Suppressor macrophage treated with lipopolysaccharide for 1 hour (primary cell): ENCODE measurements at regions not wholly inside any gene's neighbourhood (a gene's known extent, or its start where the extent isn't known, plus 50 kb on each side); places are given as distances from the start of the nearest gene placed in this dataset.
"Not testable (repeated sequence)": the region's sequence is repeated elsewhere in the genome, so short reads cannot be mapped to it uniquely, and the experiment has no call there.

ENCODE experiments used
- DNase-seq, 3 donors: peaks; one replicate each; pipeline ENCODE4 v3.0.0-alpha.2; 2020 to 2022

DNA sequence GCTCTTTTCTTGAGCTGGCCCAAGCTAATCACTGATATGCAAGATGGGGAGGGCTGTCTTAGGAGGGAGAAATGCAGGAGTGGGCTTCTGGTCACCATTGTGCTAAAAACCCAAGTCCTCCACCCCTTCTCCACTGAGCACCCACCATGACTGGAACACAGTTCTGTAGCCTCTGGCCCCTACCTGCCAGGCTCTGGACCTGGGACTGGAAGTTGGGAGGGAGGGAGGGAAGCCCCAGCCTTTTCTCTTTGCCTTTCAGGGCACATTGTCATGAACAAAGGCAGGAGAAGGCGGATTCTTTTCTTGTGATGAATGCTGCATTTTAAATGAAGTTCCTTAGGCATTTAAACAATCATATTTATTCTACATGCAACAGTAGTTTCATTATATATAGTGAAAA, 559.1 kb upstream of the TRPC7 start:
- DNase-seq = no peak

DNA sequence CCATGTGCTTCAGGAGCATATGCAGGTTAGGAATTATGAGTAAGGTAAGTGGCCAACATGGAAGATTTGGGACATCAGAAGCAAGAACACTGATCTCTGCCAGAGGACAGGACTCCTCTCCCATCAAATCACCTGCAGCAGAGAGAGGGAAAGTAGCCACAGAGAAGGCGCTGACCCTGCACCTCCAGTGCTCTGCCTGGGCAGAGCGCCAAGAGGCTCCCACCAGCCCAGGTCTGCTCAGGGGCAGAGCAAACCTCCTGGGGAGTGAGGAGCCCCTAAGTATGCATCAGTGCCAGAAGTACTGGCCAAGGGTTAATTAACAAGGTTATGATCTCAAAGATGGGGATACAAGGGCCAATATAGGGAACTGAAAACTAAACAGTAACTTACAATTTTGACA, 545.3 kb upstream of the TRPC7 start:
- no peak for DNase-seq

DNA sequence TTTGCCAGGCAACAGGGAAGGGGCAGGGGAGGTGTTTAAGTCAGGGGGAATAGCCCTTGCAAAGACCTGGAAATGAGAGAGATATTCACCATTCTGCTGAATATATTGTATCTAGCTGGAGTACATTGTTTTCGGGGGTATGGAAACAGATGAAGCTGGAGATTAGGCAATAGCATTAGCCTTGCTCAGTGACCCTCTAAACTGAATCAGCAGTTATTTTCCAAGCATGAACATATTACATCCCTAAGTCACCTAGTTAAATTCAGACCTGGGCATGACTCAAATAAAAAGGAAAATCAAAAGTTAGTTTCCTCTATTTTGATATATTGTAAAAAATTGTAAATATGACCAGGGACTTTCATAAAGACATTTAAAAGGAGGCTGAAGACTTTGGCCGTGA, 544.6 kb upstream of the TRPC7 start:
- no peak for DNase-seq

GRCh38 chr5:136907371-136907770, 542.0 kb upstream of the TRPC7 start:
- no peak for DNase-seq

GRCh38 chr5:136906545-136906944, 541.2 kb upstream of the TRPC7 start:
- no peak for DNase-seq

DNA sequence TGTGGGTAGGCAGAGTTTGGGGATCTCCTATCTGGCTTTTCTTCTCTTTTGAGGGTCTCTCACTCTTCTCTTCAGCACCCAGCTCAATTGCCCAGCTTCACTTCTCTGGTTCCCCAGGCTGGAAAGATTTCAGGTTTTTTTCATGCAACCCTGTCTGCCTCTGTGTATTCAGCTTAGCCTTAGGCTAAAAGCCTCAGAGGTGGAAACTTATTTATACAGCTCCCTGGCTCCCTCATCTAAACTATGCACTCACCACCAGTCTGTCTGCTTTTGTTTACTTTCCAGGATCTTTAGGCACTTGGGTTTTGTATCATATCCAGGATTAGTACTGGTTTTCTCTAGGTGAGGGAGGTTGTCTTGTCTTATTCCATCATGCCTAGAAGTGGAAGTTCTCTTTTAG, 540.2 kb upstream of the TRPC7 start:
- no peak for DNase-seq

GRCh38 chr5:136894070-136894469, 528.7 kb upstream of the TRPC7 start:
- no peak for DNase-seq

DNA sequence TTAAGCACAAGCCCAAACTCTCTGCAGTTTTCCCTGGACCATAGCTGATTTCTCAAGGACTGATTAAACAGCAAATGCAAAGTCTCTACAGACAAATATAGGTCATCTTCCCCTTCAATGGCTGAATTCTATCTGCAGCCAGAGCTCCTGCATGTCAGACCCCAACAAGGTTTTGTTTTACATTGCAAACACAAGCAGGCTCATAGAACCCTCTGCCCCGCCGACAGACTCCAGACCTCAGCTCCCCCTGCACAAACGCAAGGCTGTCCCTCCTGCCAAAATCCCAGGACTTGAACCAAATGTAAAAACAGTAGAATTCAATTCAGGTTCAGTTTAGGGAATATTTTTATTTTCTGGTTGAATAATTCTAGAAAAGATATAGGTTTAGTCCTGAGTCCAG, 526.7 kb upstream of the TRPC7 start:
- DNase-seq = no peak

DNA sequence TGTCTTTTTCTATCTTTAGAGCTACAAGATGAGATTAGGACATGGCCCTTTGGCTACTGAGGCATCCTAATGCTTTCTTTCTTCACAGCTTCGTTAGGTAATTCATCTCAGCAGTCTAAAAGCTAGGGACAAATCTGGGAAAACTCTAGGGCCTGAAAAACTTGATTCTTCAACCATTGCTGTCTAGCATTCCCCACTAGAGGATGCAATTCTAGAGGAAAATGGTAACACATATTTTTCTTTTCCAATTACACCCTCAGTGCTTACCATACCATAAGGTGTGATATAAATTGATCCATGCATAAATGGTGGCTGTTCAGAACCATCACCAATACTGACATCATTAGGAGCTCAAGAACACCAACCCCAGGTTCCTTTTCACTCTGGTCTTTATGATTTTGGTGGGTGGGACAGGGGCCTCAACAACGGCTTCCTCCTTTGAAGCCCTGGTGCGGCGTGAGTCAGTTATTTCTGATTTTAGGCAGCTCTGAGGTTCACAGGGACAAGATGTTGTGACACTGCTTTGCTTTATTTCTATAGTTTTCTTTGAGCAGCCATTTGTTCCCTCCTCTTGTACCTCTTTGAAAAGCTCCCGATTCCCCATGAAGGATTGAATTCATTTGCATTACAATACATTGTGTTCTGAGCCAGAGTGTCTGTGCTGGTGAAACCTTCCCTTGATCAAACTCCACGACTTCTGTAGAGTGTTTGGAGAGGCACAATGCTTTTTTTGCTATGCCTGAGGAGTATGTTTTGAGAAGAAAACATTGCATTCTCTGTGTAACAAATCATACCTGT, 526.0 kb upstream of the TRPC7 start:
- DNase-seq = no peak

GRCh38 chr5:136890431-136891148, 525.2 kb upstream of the TRPC7 start:
- no peak for DNase-seq

- DNase-seq = no peak
Measured at GRCh38 chr5:136886608-136887007, 521.3 kb upstream of the TRPC7 start.

- DNase-seq = no peak
Measured at GRCh38 chr5:136864960-136865359, 499.6 kb upstream of the TRPC7 start.

GRCh38 chr5:136856648-136857047, 491.3 kb upstream of the TRPC7 start:
- no peak for DNase-seq

DNA sequence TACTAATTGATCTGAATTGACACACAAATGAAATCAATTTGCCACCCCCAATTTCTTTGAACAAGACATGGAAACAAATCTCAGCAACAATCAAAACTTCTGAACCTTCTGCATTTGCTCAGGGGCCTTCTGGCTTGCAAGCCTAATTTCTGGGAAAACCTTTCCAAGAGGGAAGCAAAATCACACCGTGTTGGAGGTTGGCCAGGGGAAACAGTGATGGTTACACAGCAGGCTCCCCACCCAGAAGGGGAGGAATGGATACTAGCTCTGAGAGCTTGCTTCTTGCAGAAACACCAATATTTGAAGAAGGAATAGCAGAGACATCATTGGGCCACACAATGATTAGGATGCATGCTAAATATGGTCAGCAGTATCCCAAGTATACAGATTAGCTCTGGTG, 488.6 kb upstream of the TRPC7 start:
- no peak for DNase-seq

DNA sequence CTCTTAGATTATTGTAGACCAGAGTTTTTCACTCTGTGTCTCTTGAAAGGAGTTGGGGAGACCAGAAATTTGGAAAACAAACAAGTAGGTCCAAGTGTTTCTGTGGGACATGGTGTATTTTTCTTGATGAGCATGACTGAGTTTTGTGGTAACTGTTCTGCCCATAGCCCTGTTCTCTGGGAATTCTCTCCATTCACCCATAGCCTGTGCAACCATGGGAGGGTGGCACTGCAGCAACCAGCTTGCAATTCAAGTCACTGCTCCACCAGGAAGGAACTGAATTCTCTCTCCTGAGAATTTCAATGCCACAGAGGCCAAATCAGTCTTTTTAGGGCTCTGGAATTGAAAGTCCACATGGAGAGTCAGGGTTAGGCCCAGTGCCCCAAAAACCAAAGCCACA, 475.3 kb upstream of the TRPC7 start:
- DNase-seq = no peak

- no peak for DNase-seq
Measured at GRCh38 chr5:136836093-136836492, 470.7 kb upstream of the TRPC7 start.

DNA sequence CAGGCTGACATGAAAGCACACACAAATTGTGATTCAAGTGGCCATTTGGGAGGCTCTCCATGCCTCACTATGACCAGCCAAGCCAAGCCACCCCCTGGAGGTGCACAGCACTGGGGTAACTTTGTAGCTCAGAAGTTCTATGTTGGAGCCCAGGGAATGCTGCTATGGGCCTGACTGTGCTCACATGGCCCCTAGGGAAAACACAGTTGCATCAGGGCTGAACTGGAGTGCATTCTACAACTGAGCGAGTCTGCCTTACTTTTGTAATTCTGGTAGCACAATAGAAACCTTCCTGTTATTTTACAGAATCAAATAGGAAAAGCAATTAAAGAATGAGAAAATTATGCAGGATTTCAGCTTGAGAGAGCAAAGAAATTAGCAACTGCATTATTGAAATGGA, 455.5 kb upstream of the TRPC7 start:
- DNase-seq = no peak

DNA sequence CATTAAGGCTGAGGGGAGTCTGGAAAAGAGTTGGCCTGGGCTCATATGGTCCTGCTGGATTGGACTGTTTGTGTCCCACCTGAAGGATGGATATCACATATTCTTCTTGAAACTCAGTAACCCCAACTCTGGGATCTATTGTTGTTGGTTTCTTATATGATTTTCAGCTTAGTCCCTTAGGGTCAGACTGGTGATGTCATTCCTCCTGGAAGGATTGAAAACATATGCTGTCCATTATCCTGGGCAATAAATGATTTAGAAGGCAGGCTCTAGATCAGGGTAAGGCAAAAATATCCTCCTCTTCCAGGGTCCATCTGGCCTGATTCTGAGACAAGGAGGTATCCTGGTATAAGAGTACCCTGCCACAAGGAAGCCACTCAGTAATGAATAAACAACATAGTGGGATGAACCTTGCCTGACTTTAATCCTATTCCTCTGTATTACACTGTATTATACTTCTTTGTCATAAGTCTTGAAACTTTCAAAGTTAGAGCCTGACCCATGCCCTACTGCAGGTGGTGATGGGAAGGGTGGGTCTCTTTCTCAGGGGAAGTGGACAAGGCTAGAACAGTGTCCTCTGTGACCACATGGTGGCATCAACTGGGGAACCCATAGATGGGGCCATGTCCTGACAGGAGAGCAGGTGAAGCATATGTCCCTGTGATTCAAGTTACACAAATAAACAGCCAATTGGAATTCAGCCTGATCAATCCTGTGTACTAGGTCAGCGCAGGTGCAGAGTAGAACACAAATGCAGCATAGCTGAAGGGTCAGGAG, 454.4 kb upstream of the TRPC7 start:
- no peak for DNase-seq

DNA sequence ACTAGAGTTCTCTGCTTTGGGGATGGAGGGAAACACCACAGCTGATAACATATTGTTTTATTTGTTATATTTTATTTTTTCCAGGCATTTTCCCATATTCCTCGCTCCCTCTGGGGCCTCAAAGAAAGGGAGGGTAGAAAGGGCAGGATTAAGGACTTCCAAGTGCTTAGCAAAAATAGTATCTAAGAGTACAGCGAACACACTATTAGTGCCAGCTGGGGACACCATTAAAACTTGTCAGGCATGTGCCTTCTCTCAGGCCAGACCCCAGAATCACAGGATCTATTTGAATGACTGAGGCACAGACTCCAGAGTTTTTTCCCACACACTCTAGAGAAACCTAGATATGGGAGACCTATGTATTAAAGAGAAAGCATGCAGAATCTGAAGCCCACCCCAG, 451.0 kb upstream of the TRPC7 start:
- no peak for DNase-seq

- no peak for DNase-seq
Measured at GRCh38 chr5:136814619-136815378, 449.5 kb upstream of the TRPC7 start.

- DNase-seq = not testable (repeated sequence)
Measured at GRCh38 chr5:136812270-136812669, 446.9 kb upstream of the TRPC7 start.

- DNase-seq = no peak
Measured at GRCh38 chr5:136811551-136811950, 446.2 kb upstream of the TRPC7 start.

- no peak for DNase-seq
Measured at GRCh38 chr5:136811086-136811485, 445.7 kb upstream of the TRPC7 start.
